Mesendoderm (in vitro differentiated cells): ENCODE measurements at regions not wholly inside any gene's neighbourhood (a gene's known extent, or its start where the extent isn't known, plus 50 kb on each side); places are given as distances from the start of the nearest gene placed in this dataset.

ENCODE experiments used
- DNase-seq: peaks from one replicate; pipeline ENCODE4 v3.0.0; 2013
- H2AK5ac ChIP-seq: 2 replicates; pipeline ENCODE4 v1.6.1; 2013; ENCODE audit warnings: low read length, inconsistent platforms
- H2BK120ac ChIP-seq: 2 replicates; pipeline ENCODE4 v1.6.1; 2013; ENCODE audit warnings: low read depth, mild to moderate bottlenecking, low read length, moderate library complexity, mixed read lengths
- H2BK15ac ChIP-seq: replicated peaks from 2 replicates; pipeline ENCODE4 v1.6.1; 2013; ENCODE audit warnings: low read depth, mild to moderate bottlenecking, moderate library complexity
- H2BK5ac ChIP-seq: 2 replicates; pipeline ENCODE4 v1.6.1; 2013; ENCODE audit warnings: low read length, inconsistent platforms
- H3K18ac ChIP-seq: 2 replicates; pipeline ENCODE4 v1.6.1; 2013; ENCODE audit warnings: mild to moderate bottlenecking, low read length, mixed read lengths
- H3K23ac ChIP-seq: one replicate; pipeline ENCODE4 v1.6.1; 2013; ENCODE audit warnings: low read length
- H3K27ac ChIP-seq: 2 replicates; pipeline ENCODE4 v1.5.1; 2013; ENCODE audit warnings: low read depth, mild to moderate bottlenecking, inconsistent platforms, low read length, moderate library complexity
- H3K27me3 ChIP-seq: 2 replicates; pipeline ENCODE4 v1.6.1; 2013; ENCODE audit warnings: low read length, control low read depth, mild to moderate bottlenecking, inconsistent platforms; ENCODE audit not compliant: insufficient read depth, poor library complexity
- H3K36me3 ChIP-seq: 2 replicates; pipeline ENCODE4 v1.6.1; 2013; ENCODE audit warnings: low read length, inconsistent platforms; ENCODE audit not compliant: control insufficient read depth, insufficient read depth
- H3K4ac ChIP-seq: one replicate; pipeline ENCODE4 v1.6.1; 2013; ENCODE audit warnings: low read depth, mild to moderate bottlenecking, low read length, moderate library complexity
- H3K4me1 ChIP-seq: 2 replicates; pipeline ENCODE4 v1.6.1; 2013; ENCODE audit warnings: low read depth, low read length, inconsistent platforms; ENCODE audit not compliant: control insufficient read depth
- H3K4me2 ChIP-seq: 2 replicates; pipeline ENCODE4 v1.6.1; 2013; ENCODE audit warnings: low read length
- H3K4me3 ChIP-seq: 2 replicates; pipeline ENCODE4 v1.5.1; 2013; ENCODE audit warnings: mild to moderate bottlenecking, low read length
- H3K56ac ChIP-seq: one replicate; pipeline ENCODE4 v1.6.1; 2013; ENCODE audit warnings: low read length
- H3K79me1 ChIP-seq: 2 replicates; pipeline ENCODE4 v1.6.1; 2013; ENCODE audit warnings: low read length, inconsistent platforms
- H3K79me2 ChIP-seq: 2 replicates; pipeline ENCODE4 v1.6.1; 2013; ENCODE audit warnings: mild to moderate bottlenecking, low read length; ENCODE audit not compliant: control insufficient read depth, insufficient read depth
- H3K9ac ChIP-seq: 2 replicates; pipeline ENCODE4 v1.6.1; 2013; ENCODE audit warnings: low read length, inconsistent platforms
- H4K5ac ChIP-seq: one replicate; pipeline ENCODE4 v1.6.1; 2013; ENCODE audit warnings: low read length
- H4K8ac ChIP-seq: one replicate; pipeline ENCODE4 v1.6.1; 2013; ENCODE audit warnings: low read depth, mild to moderate bottlenecking, control low read depth, low read length, moderate library complexity
- WGBS: extraction: QIAGEN DNeasy Blood & Tissue Kit; methylation state at CpG from one replicate; pipeline ENCODE4 v1.1.7; 2013; ENCODE audit warnings: low lambda C conversion rate, missing lambda C conversion rate; ENCODE audit not compliant: insufficient coverage; ENCODE audit errors: extremely low coverage; 5-methylcytosine and 5-hydroxymethylcytosine counted together

DNA sequence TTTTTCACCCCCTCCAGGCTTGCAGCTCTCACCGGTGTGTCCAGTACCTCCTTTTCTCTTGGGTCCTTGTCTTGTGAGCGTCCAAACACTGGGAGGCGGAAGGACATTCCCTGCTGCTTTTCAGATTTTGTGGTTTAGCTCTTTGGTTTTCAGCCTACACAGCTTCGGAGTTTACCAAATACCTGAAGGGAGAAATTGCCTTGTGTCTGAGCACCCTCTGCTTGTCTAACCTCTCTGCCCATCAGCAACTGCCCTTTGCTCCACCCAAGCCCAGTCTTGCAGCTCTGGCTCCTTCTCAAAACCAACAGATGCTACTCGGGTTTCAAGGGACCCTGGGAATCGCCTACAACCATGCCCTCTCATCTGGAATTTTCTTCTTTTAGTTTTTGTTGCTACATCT, 519.1 kb upstream of the IGFBP3 start:
- no peak overlapping the region for H3K23ac ChIP-seq
- H3K79me2 ChIP-seq, result no peaks in the 10 kb centered on the region
- no peak overlapping the region for H3K9ac ChIP-seq
- H2BK15ac ChIP-seq, result no peak overlapping the region
- H3K27me3 ChIP-seq, result no peaks in the 10 kb centered on the region
- no peak overlapping the region for H3K4me2 ChIP-seq
- no CpG with 5 or more reads among the region's 6 CpGs for WGBS
- no peaks in the 10 kb centered on the region for H3K79me1 ChIP-seq
- no peak overlapping the region for H3K4ac ChIP-seq
- no peaks in the 10 kb centered on the region for H3K36me3 ChIP-seq
- no peak overlapping the region for H3K56ac ChIP-seq
- no peak overlapping the region for H2AK5ac ChIP-seq
- no peak for DNase-seq
- no peak overlapping the region for H3K4me3 ChIP-seq
- H2BK120ac ChIP-seq, result no peak overlapping the region
- H3K27ac ChIP-seq, result no peak overlapping the region
- H2BK5ac ChIP-seq, result no peak overlapping the region
- no peak overlapping the region for H4K5ac ChIP-seq
- H3K18ac ChIP-seq, result no peak overlapping the region
- H3K4me1 ChIP-seq, result no peaks in the 10 kb centered on the region
- H4K8ac ChIP-seq, result no peak overlapping the region

DNA sequence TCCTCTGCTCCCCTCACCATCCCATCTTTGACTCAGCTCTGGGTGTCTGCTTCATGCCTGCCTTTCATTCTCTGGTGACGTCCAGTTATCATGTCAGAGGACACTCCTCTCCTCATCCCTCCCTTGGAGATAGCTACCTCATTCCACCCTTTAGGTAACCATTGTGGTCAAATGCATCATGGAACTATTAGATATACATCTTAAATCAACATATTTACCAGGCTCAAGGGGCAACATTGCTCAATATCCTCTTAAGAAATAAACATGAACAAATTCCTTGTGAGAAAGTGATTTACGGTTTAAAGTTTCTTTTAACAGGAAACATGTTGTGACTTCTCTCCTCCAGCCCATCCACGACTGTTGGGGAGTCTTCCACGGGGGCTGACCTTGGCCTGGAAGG, 511.6 kb upstream of the IGFBP3 start:
- no peak overlapping the region for H3K4ac ChIP-seq
- H3K4me3 ChIP-seq, result no peak overlapping the region
- H3K23ac ChIP-seq, result no peak overlapping the region
- no peak overlapping the region for H3K4me2 ChIP-seq
- DNase-seq, result no peak
- H3K27ac ChIP-seq, result no peak overlapping the region
- H3K18ac ChIP-seq, result no peak overlapping the region
- no peaks in the 10 kb centered on the region for H3K79me2 ChIP-seq
- H3K27me3 ChIP-seq, result no peaks in the 10 kb centered on the region
- no peaks in the 10 kb centered on the region for H3K36me3 ChIP-seq
- H4K5ac ChIP-seq, result no peak overlapping the region
- H4K8ac ChIP-seq, result no peak overlapping the region
- WGBS, result no CpG with 5 or more reads among the region's 4 CpGs
- H3K79me1 ChIP-seq, result no peaks in the 10 kb centered on the region
- no peaks in the 10 kb centered on the region for H3K4me1 ChIP-seq
- no peak overlapping the region for H2BK15ac ChIP-seq
- H2BK120ac ChIP-seq, result no peak overlapping the region
- no peak overlapping the region for H2AK5ac ChIP-seq
- H2BK5ac ChIP-seq, result no peak overlapping the region
- no peak overlapping the region for H3K9ac ChIP-seq
- H3K56ac ChIP-seq, result no peak overlapping the region

DNA sequence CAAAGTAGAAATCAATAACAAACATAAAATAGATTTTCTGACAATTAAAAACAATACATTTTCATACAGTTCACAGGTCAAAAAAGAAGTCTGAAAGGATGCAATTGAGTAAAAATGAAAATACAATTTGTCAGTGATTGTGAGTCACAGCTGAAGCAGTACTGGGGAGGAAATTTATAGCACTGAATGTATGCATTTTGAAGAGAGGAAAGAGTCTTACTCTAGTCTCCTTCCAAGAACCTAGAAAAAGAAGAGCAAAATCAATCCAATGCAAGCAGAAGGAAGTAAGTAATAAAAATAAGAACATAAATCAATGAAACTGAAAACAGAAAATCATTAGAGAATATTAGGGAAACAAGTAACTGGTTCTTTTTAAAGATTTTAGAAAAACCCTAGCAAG, 507.2 kb upstream of the IGFBP3 start:
- Histone ChIP-seq H3K4me2 (no peak overlapping the region), H3K27ac (no peak overlapping the region), H4K8ac (no peak overlapping the region), H3K9ac (no peak overlapping the region), H3K36me3 (no peaks in the 10 kb centered on the region), H2BK15ac (no peak overlapping the region), H2AK5ac (no peak overlapping the region), H3K4me3 (no peak overlapping the region), H2BK5ac (no peak overlapping the region), H3K79me1 (no peaks in the 10 kb centered on the region), H3K56ac (no peak overlapping the region), H3K79me2 (no peaks in the 10 kb centered on the region), H3K23ac (no peak overlapping the region), H3K4me1 (no peaks in the 10 kb centered on the region), H2BK120ac (no peak overlapping the region), H3K18ac (no peak overlapping the region), H4K5ac (no peak overlapping the region), H3K4ac (no peak overlapping the region), H3K27me3 (no peaks in the 10 kb centered on the region)
- DNase-seq, result no peak

DNA sequence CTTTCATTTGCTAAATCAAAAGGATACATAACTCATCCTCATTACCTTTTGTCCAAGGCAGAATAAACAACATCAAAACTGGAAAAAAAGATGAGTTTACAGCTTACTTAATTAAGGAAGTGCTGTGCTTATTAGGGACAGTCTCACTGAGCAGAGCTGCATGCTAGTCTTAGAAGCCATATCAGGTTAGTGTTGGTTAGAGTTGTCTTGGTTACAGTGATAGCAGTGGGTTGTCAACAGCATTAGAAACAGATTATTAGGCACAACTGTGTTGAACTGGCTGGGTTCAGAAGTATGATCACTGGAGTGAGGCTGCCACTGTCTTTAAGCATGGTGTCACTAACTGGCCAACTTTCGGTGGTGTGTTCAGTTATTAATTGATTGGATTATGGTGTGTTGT, 503.9 kb upstream of the IGFBP3 start:
- Histone ChIP-seq H3K36me3 (no peaks in the 10 kb centered on the region), H3K23ac (no peak overlapping the region), H3K79me1 (no peaks in the 10 kb centered on the region), H2BK5ac (no peak overlapping the region), H3K4me3 (no peak overlapping the region), H2BK120ac (no peak overlapping the region), H3K27me3 (no peaks in the 10 kb centered on the region), H3K4ac (no peak overlapping the region), H3K27ac (no peak overlapping the region), H3K18ac (no peak overlapping the region), H3K4me2 (no peak overlapping the region), H3K9ac (no peak overlapping the region), H3K56ac (no peak overlapping the region), H2BK15ac (no peak overlapping the region), H3K79me2 (no peaks in the 10 kb centered on the region), H3K4me1 (no peaks in the 10 kb centered on the region), H2AK5ac (no peak overlapping the region), H4K8ac (no peak overlapping the region), H4K5ac (no peak overlapping the region)
- no CpG with 5 or more reads among the region's 1 CpG for WGBS
- peak; percentile 5 for DNase-seq

DNA sequence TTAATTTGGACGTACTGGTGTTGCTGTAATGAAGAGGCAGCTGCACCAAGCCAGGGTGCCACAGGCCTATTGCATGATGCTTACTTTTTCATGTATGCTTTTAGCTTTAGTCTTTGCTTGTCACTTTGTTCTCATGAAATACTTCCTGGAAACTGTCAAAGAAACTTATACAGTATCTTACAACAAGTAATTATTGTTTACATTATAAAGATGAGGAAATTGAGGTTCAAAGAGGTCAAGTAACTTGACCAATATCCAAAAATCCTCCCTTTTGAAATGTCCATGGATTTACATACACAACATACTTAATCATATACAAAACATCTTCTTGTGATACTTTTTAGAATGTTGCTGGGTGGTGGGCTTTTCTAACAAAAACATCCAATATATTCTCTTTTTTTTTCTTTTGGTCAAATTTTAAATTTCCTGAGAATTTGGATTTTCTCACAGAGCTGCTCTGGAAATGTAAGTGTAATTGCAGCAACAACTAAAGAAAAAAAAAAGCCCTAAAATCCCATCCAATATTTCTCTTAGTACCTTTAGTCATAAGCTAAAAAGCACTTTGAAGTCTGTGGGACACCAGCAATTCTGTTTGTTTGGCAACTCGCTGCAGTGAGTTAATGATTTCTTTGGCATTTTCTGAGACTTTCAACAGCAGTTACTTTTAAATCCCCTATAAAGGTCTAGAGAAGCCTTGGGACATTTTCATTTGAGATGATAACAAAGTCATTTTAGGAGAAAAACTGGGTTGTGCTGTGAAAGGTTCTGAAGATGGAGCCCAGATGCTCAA, 500.6 kb upstream of the IGFBP3 start:
- no peaks in the 10 kb centered on the region for H3K27me3 ChIP-seq
- no peak overlapping the region for H3K4me2 ChIP-seq
- no peak overlapping the region for H2BK5ac ChIP-seq
- no peak overlapping the region for H2BK120ac ChIP-seq
- H3K4me1 ChIP-seq, result no peaks in the 10 kb centered on the region
- no CpG with 5 or more reads among the region's 2 CpGs for WGBS
- no peaks in the 10 kb centered on the region for H3K79me1 ChIP-seq
- H3K79me2 ChIP-seq, result no peaks in the 10 kb centered on the region
- H3K9ac ChIP-seq, result no peak overlapping the region
- no peak overlapping the region for H3K18ac ChIP-seq
- H3K36me3 ChIP-seq, result no peaks in the 10 kb centered on the region
- DNase-seq, result no peak
- no peak overlapping the region for H2AK5ac ChIP-seq
- H3K4ac ChIP-seq, result no peak overlapping the region
- no peak overlapping the region for H3K23ac ChIP-seq
- H2BK15ac ChIP-seq, result no peak overlapping the region
- H3K56ac ChIP-seq, result no peak overlapping the region
- no peak overlapping the region for H4K8ac ChIP-seq
- H4K5ac ChIP-seq, result no peak overlapping the region
- no peak overlapping the region for H3K27ac ChIP-seq
- H3K4me3 ChIP-seq, result no peak overlapping the region

DNA sequence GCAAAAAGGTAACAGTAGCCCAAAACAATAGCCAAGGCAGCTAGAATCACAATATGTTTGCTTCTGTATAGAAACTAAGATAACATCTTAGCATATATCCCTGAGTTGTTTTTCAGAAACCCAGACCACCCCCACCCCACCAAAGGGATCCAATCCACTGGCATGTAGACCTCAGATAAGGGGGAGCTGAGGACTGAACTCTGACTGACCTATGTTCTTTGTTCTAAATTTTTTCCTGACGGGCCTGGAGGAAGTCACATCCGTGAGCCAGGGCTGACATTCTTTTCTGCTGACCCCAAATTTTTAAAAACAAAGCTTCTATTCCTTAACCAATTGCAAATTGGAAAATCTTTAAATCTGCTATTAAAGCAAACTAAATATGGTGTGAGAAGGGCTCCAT, 493.9 kb upstream of the IGFBP3 start:
- H3K27ac ChIP-seq, result no peak overlapping the region

More for the DNA sequence above, 493.9 kb upstream of the IGFBP3 start:
- peak; percentile 33 for DNase-seq
- Histone ChIP-seq H3K27me3 (no peaks in the 10 kb centered on the region), H4K5ac (no peak overlapping the region), H3K4ac (no peak overlapping the region), H3K23ac (no peak overlapping the region), H2BK15ac (no peak overlapping the region), H3K4me3 (no peak overlapping the region), H3K18ac (no peak overlapping the region), H4K8ac (no peak overlapping the region), H2BK5ac (no peak overlapping the region), H3K4me2 (no peak overlapping the region), H3K36me3 (no peaks in the 10 kb centered on the region), H3K79me2 (no peaks in the 10 kb centered on the region), H2AK5ac (no peak overlapping the region), H2BK120ac (no peak overlapping the region), H3K9ac (no peak overlapping the region), H3K4me1 (no peaks in the 10 kb centered on the region), H3K79me1 (no peaks in the 10 kb centered on the region), H3K56ac (no peak overlapping the region)
- WGBS, result no CpG with 5 or more reads among the region's 2 CpGs
